Non-pigmented ciliary epithelial cell (primary cell): ENCODE measurements at regions not wholly inside any gene's neighbourhood (a gene's known extent, or its start where the extent isn't known, plus 50 kb on each side); places are given as distances from the start of the nearest gene placed in this dataset.
A peak's percentile ranks its signal among the peaks of the same experiment; 100 is the strongest.

Experiments used
- DNase-seq: peaks from one replicate; pipeline ENCODE4 v3.0.0-alpha.2; 2010; ENCODE audit warnings: low read depth

DNA sequence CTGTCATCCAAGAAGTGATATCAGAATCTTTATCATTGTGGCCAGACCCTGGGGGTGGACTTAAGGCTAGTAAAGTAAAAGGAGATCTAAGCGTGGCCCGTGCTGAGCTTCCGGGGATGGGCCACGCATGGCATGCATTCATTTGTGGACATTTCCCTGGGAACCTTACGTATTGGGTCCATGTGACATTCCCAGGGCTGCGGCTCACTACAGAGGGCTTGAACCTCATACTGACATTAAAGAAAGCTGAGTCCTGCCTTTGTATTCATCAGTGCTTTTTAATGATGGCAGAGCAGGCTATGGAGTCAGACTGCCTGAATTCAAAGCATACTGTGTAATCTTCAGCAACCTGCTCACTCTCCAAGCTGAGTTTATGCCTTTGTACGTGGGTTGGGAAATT lies 152.2 kb upstream of the AFDN start:
- no peak for DNase-seq

DNA sequence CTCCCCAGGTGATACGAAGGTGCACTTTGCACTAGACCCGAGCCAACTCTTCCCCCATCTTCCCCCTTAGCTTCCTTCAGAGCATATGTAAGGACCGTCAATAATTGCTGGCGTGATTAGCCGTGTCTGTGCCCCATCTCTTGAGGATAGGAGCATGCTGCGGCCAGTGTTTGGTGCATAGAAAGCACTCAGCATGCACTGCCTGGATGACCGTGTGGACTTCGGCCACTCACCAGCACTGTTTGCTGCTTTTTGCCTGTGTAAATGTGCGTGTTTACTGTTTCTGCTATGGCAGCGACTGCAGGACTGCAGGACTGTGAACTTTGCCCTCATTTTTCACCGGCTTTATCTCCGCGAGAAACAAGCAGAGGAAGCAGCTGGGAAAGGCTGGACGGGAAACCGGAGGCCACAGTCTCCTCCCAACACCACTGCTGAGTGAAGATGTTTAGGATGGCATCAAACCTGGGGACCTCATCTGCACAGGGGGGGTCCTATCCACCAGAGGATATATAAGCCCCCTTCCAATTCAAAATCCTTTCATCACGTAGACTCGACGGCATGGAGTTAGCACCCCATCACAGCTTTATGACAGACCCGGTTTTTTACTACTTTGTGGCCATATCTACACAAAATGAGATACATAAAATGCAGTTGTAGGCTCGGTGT lies 150.6 kb upstream of the AFDN start:
- DNase-seq, result no peak

DNA sequence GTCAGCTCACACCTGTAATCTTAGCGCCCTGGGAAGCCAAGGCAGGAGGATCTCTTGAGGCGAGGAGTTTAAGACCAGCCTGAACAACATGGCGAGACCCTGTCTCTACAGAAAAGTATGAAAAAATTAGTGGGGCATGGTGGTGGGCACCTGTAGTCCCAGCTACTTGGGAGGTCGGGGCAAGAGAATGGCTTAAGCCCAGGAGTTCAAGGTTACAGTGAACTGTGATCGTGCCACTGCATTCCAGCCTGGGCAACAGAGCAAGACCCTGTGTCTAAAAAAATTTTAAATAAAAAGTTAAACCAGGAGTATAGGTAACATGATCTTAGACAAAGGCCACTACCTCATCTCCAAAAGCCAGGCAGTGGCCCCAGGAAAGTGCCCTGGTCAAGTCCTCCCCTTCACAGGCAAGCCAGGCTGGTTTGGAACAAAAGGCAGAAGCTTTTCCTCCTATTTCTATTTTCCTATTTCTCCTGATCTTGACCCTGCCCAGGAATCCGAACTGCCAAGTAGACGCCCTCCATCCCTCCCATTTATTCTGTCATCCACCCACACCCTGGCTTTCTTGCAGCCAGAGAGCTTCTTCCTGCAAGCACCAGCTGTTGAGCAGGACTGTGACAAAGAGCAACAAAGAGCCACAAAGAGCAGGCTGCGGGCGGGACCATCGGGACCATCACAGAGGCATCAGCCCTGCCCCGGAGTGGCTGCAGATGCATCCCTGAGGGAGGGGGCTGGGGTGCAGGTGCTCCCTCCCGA lies 149.9 kb upstream of the AFDN start:
- no peak for DNase-seq

DNA sequence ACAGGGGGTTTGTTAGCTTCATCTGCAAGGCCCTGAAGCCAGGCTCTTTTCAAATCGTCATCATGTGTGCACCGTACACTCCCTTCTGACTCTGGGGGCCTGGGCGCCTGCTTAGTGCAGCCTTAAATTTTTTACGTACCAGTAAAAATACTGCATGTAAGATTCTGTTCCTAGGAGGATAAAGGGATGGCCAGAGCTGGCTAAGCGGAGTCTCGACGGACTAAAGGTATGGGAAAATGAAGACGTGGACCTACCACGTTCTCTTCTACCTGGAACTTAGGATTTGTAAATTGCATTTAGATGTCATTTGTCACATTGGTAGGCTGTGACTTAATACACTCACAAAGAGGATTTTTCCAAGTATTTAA lies 149.3 kb upstream of the AFDN start:
- DNase-seq, result no peak

DNA sequence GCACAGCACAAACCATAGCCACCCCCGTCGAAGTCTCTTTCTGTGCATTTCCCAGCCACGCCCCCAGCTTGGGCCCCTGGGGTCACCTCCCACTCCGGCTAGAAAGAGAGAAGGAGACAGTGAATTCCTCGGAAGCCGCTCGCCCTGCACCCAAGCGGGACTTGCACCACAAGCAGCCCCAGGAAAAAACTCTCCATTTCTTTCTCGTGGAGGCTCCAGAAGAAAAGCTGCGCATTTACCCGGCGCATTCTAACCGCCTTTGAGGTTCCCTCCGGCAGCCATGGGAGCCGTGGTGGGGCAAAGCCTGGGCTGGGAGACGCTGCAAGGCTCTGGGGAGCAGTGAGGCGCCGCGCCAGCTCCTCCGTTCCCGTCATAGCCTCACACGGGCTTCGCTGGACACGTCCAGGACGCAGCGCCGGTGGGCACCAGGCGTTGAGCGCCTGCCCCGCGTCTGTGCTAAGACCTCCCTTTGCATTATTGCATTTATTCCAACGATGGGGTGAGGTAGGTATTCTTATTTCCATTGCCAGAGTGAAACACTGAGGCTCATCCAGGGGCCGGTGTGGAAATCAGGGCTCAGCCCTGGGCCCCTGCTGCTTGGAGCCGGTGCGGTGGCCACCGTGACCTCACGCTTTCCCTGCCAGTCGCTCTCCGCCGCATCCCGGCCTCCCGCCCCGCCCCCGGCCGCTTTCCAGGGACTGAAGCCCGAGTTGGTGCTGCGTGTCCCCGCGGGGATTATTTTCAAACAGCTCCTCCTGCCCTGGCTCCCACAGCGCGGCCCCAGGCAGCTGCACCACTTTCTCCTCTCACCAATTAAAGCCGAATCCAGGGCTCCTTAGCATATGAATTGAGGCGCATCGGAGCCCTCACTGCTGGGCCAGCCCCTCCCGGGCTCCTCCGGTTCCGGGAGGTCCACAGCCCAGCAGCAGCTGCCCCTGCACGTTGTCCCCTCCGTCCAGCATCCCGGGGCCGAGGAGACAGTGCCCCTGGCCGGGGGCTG lies 148.3 kb upstream of the AFDN start:
- no peak for DNase-seq

DNA sequence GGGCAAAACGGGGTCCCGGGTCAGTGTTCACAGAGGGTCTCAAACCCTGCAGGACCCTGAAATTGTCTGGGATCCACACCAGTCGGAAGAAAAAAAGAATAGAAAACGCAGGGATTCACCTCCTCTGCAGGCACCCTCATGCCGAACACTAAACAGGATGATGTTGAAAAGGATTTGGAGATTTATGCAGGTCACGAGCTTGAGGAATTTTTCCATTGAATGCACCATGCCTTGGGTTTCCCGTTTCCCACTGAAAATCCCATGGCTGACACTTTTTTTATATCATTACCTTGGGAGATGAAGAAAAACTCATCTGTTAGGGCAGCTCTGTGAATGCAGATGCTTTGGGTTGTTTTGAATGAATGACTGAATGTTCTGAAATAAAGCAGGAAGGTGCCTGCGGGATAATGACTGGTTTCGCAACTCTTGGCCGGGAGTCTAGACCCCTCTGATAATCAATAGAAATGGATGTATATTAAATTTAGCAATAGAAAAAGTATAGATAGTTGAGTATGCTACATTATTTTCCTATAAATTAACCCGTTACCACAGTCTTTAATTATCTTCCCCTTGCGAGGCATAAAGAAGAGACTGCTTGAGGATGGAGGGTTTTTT lies 147.5 kb upstream of the AFDN start:
- no peak for DNase-seq

DNA sequence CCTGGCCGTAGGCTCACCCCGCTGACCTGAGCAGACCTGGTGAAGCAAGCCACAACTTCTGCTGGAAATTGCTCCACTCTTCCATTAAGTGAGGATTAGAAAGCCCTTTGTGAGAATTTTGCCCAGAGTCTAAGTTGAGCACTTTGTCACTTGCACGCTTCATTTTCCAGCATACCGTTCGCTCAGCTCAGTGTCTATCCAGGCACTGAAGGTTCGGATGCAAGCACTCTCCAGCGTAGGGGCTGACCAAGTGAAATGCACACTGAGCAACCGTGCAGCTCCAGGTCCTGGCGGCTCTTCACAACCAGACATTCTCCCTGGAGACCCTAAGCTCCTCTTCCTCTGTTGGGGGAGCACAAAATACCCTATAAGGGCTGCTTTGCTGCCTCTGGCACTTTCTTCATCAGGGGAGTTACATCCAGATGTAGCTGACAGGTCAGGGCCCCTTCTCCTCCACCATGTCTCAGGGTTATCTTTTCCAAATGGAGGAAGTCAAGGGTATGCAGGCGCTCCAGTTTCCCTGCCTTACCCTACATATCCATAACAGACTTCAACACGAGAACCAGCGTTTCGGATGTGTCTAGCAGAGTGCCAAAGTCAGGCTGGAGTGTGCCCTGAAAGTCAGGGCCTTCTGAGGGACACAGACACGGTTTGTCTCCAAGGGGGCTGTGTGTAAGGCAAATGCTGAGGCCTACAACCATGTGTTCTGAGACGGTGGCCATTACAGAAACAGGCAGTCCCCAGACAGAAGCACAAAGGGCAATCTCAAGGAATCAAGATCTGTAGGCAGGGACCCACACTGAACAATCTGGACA lies 146.7 kb upstream of the AFDN start:
- no peak for DNase-seq

DNA sequence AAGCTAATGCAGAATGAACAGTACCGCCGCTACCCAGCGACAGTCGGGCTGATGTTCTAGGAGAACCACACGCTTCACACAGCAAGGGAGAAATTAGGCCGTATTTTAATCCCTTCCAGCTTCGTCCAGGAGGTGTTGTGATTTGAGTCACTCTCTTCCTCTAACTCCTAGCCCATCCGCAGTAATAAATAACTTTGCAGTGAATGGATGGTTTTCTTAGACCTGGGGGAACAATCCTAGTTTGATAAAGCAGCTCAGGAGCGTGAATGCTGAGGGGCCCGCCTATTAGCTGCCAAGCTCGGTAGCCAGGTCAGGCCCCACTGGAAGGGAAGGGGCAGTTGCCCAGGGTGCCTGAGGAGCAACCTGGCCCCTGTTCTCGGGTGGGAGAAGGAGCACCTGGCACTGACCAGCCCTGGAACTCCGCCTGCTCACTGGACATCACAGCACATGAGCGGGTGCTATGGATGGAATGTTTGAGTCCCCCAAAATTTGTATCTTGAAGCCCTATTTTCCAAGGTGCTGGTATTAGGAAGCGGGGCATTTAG lies 146.0 kb upstream of the AFDN start:
- DNase-seq, result no peak

DNA sequence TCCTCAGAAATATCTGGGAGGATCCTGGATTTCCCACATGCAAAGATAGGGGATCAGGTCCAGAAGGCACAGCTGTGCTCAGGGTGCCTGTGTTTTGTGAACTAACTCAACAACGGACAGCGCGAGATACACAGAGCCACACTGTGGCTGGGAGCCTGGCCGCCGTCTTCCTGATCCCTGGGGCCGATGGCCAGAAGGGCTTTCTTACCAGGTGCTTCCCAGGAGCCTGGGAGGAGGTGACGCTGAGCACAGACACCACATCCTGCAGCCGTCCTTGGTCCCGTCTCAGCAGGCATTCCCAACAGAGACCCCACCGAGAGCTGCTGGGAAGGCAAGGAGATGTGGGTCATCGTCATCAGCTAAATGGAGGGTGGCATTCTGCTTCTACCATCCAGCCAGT lies 144.6 kb upstream of the AFDN start:
- no peak for DNase-seq

DNA sequence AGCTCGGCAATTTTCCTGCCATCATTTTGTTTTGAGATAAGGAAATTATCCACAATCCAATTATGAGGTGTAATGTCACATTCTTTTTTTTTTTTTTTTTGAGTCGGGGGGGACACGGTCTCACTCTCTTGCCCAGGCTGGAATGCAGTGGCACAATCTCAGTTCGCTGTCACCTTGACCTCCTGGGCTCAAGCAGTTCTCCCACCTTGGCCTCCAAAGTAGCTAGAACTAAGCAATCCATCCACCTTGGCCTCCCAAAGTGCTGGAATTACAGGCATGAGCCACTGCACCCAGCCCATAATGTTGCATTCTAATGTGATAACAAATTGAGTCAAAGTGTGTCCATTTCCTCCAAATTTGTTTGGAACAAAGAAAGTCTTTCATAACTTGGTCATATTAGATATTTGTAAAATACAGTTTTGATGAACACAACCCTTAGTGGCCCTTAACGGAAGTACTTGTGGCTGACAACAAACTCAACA lies 144.1 kb upstream of the AFDN start:
- no peak for DNase-seq

DNA sequence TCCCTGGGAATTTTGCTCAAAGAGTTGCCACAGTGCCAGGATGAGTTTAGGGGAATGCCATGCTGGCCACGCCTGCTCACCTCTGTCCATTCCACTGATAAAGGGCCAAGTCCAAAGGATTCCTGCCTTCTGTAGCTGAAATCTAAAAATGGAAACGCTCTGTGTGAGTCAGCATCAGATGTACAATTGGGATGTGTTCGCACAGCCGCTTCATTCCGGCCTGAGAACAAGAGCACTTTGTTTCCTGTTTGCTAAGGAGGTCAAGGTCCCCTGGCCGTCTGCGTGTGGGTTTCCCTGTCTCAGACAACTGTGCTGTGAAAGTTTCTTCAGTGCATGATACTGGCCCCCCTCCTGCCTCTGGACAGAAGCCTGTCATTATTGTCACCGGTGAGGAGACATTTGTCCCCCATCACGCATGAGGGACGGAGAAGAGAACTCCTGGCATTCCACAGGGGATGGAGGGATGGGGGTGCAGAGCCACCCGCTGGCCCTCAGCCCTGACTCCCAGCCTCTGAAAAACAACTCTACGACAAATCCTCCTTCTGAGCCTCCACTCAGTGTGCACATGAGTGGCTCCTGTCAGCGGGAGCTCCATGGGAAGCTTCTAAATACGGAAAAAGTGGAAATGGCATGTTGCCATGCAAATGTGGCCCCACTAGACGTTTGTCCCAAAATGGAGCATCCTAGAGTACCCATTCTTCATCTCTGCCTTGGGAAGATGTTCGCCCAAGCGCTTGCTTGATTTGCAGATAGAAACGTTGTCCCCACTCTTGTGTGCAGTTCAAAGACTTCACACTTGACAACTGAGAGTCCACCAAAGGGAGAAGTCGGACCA lies 143.5 kb upstream of the AFDN start:
- peak; percentile 62 for DNase-seq

DNA sequence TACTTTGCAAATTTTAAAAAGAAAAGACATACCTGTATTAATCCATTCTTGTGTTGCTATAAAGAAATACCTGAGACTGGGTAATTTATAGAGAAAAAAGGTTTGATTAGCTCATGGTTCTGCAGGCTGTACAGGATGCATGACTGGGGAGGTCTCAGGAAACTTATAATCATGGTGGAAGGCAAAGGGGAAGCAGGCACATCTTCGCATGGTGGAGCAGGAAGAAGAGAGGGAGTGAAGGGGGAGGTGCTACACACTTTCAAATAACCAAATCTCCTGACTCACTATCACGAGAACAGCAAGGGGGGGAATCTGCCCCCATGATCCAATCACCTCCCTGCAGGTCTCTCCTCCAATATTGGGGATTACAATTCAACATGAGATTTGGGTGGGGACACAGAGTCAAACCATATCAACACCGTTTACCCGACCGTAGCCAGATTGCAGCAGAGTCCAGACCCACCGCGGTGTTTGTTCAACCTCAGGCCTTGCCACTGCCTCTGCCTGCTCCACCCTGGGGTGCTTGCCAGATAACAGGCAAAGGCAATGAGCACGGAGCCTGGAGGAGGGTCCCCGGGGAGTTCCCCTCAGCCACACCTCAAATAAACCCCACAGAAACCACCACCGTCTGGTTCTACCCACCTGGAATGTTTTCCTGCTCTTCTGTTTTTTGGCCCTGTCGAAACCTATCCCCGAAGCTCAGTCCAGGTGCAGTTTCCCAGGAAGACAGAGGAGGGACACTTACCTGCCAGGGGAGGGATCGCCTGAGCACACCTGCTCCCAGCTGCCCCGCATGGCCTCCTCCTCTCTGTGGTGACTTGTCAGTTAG lies 142.2 kb upstream of the AFDN start:
- no peak for DNase-seq

DNA sequence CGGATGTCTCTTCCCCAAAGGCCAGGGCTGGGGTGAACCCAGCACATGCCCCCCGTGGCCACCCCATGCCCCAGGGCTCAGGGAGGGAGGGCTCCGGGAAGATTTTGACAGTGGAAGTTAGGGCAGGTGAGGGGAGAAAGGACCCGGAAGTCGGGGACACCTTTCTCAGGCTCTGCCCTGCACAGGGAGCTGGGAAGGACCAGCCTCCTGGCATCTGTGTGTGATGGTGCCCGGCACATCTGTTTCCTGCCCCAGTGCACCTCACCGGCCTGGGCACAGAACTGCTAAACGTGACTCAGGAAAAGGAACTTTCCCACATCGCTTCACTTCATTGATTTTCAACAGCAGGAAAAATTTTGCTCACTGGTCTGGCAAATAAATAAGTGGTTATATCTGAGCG lies 141.1 kb upstream of the AFDN start:
- no peak for DNase-seq

DNA sequence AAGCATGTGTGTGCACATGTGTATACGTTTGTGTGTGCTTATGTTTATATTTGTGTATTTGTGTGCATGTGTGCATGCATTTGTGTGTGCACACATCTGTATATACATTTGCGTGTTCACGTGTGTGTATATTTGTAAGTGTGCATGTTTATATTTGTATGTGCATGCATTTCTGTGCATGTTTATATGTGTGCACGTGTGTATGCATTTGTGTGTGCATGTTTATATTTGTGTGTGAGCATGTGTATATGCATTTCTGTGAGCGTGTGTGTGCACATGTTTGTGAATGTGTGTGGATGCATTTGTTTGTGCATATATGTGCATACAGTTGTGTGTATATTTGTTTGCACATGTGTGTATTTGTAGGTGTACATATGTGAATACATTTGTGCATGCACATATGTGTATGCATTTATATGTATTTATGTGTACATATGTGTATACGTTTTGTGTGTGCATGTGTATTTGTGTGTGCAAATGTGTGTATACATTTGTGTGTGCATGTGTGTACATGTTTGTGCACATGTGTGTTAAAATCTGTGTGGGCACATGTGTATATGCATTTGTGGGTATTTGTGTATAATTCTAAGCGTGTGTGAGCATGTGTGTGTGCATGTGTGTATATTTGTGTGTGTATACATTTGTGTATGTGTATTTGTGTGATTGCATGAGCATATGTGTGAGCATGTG lies 140.4 kb upstream of the AFDN start:
- no peak for DNase-seq

DNA sequence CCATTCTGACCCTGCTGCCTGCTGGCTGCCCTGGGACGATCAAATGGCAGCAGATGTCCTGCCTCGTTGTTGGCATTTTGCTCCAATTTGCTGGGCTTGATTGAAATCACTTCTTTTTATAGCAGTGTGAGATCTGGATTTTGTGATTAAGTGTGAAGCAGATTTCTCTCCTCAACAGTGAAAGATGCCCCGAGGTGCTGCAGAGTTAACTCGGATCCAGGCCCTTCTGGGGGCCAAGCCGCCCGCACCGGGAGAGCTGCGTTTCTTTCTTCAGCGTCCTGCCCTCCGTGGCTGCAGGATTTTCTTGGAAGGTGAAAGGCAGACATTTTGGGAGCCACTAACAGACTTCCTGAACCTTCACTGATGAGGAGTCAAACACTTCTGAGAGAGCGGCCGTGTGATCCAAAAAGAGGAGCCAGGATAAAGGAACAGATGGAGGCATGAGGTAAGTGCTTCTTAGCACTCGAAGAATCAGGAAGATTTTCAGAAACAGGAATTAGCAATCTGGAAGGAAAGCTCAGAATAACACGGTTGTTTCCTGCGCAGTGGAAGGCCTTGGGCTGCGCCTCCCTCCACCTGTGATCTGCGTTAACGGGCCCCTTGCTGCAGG lies 139.5 kb upstream of the AFDN start:
- no peak for DNase-seq

DNA sequence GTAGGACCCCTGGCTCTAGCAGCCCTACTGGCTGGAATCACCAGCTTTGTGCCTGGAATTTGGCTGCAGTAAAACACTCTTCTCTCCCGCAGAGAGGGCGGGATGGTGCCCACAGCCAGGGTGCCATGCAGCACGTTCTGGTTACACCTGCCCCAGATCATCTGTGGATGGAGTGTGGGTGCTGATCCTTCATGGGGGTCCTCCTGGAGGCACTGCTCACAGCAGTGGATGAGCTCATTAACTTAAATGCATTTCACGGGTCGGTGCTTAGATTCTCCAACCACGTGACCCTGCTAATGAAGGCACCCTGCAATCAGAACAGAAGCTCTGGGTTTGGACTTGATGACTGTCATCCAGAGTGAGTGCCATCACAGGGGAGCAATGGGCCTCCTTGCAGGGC lies 138.6 kb upstream of the AFDN start:
- DNase-seq, result no peak

DNA sequence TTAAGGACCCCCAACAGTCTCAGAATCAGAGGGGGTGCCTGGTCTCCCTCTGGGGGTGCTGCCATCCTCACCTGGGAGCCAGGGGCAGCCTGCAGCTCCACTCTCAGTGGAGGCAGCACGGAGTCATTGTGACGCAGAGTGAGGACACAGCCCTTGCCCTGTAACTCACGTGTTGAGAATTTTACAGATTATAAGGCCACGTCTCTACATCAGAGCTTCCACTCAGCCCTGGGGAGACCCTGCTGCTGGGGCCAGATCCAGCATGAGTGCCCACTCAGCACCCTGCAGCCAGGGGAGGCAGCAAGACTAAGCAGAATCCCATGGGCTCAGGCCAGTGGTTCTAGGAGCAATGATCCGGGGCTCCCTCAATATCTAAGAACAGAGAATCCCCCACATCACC lies 137.4 kb upstream of the AFDN start:
- DNase-seq, result no peak

DNA sequence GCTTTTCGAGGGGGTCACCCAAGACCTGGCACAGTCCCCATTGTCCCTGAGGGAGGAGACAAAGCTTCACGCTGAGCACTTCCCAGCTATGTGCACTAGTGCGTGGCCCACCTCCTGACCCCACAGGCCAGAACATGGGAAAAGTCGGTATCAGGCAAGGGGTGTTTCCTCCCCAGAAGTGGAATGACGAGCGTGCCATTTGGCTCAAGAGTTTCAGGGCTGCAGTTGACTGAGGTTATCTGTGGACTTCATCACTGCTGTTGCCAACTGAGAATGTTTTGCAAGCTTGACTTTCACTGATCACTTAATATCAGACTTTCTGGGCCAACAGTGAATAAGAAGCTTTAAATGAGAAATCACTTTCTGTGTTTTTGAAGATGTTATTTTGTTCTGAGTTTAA lies 137.0 kb upstream of the AFDN start:
- no peak for DNase-seq
